ENCODE measurements at regions not wholly inside any gene's neighbourhood (a gene's known extent, or its start where the extent isn't known, plus 50 kb on each side); places are given as distances from the start of the nearest gene placed in this dataset.

GRCh38 chr3:106514431-106514830 lies 645.6 kb upstream of the CBLB start:
- no peak overlapping the region for H3K4me3 ChIP-seq (ENCODE audit: low read depth, low read length)
- no peaks in the 10 kb centered on the region for H3K27me3 ChIP-seq (ENCODE audit: control insufficient read depth, insufficient read depth, low read length)
- POLR2A ChIA-PET = no interaction called here
- no peaks in the 10 kb centered on the region for H3K36me3 ChIP-seq (ENCODE audit: control insufficient read depth, insufficient read depth, low read length)
- DNase-seq (ENCODE audit: low read depth) = no peak
- TF ChIP-seq CTCF (IDR thresholded peaks at IDR 0.05; ENCODE audit: insufficient read depth, low read depth, low read length) = no peak
- CTCF ChIA-PET = no interaction called here

DNA sequence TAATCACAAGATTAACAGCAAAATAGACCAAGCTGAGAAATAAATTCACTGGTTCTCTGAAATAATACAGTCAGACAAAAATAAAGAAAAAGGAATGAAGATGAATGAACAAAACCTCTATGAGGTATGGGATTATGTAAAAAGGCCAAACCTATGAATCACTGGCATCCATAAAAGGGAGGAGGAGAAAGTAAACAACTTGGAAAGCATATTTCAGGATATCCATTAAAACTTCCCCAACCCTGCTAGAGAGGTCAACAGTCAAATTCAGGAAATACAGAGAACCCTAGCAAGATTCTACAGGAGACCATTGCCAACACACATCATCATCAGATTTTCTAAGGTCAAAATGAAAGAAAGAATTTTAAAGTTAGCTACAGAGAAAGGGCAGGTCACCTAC lies 649.7 kb upstream of the CBLB start:
- no peak for TF ChIP-seq CTCF (IDR thresholded peaks at IDR 0.05; ENCODE audit: insufficient read depth, low read depth, low read length)
- Histone ChIP-seq H3K27me3 (ENCODE audit: control insufficient read depth, insufficient read depth, low read length) (no peaks in the 10 kb centered on the region), H3K4me3 (ENCODE audit: low read depth, low read length) (no peak overlapping the region), H3K36me3 (ENCODE audit: control insufficient read depth, insufficient read depth, low read length) (no peaks in the 10 kb centered on the region)
- ChIA-PET POLR2A (no interaction called here), CTCF (interaction anchor here (0.5 to 0.7 kb wide), 2 partner anchors 18 to 24 kb away, joined by 3 read pairs; no protein-coding TSS in a partner anchor)
- DNase-seq (ENCODE audit: low read depth) = peak; percentile 41

- CTCF ChIA-PET = no interaction called here
- no peak for TF ChIP-seq CTCF (IDR thresholded peaks at IDR 0.05; ENCODE audit: insufficient read depth, low read depth, low read length)
Observed at GRCh38 chr3:106522397-106522796, 653.6 kb upstream of the CBLB start.

DNA sequence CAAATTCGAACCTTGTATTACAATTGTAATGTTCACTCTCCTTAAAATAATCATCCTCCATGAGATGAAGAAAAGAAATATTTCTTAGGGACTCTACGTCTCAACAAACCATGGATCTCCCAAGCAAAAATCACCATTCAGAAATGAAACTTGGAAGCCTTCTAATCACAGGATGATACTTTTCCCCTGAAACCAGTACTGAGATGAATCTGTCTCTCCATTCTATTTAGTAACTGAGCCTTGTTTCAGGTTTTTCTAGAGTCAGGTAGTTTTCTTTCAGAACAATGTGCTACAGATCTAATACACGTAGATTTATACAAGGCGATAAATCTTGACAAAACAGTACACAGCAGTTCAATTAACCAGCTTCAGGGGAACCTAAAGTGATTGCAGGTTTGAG lies 660.1 kb upstream of the CBLB start:
- POLR2A ChIA-PET = no interaction called here
- Histone ChIP-seq H3K27me3 (ENCODE audit: control insufficient read depth, insufficient read depth, low read length) (no peaks in the 10 kb centered on the region), H3K36me3 (ENCODE audit: control insufficient read depth, insufficient read depth, low read length) (no peaks in the 10 kb centered on the region), H3K4me3 (ENCODE audit: low read depth, low read length) (no peak overlapping the region)
- DNase-seq (ENCODE audit: low read depth) = no peak
- no peak for TF ChIP-seq CTCF (IDR thresholded peaks at IDR 0.05; ENCODE audit: insufficient read depth, low read depth, low read length)
- CTCF ChIA-PET = no interaction called here

More at GRCh38 chr3:106522397-106522796, 653.6 kb upstream of the CBLB start:
- Histone ChIP-seq H3K36me3 (ENCODE audit: control insufficient read depth, insufficient read depth, low read length) (no peaks in the 10 kb centered on the region), H3K27me3 (ENCODE audit: control insufficient read depth, insufficient read depth, low read length) (no peaks in the 10 kb centered on the region), H3K4me3 (ENCODE audit: low read depth, low read length) (no peak overlapping the region)
- DNase-seq (ENCODE audit: low read depth) = no peak
- POLR2A ChIA-PET = no interaction called here

DNA sequence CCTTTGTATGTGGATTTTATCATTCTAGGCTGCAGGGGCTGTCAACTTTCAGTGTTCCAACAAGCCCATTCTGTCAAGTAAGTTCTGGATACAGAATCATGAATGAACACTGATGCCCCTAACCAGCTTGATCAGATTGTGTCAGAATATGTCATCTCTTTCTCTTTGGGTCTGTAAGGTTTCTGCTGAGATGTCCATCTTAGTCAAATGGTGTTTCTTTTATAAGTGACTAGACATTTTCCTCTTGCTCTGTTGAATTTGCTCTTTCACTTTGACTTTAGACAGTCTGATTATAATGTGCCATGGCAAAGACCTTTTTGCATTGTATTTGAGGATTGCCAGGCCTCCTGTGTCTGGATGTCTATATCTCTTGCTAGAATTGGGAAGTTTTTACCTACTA lies 660.9 kb upstream of the CBLB start:
- H3K36me3 ChIP-seq (ENCODE audit: control insufficient read depth, insufficient read depth, low read length) = no peaks in the 10 kb centered on the region
- ChIA-PET CTCF (no interaction called here), POLR2A (no interaction called here)
- no peaks in the 10 kb centered on the region for H3K27me3 ChIP-seq (ENCODE audit: control insufficient read depth, insufficient read depth, low read length)
- no peak for DNase-seq (ENCODE audit: low read depth)
- TF ChIP-seq CTCF (IDR thresholded peaks at IDR 0.05; ENCODE audit: insufficient read depth, low read depth, low read length) = no peak
- H3K4me3 ChIP-seq (ENCODE audit: low read depth, low read length) = no peak overlapping the region
